ENCODE measurements at regions not wholly inside any gene's neighbourhood (a gene's known extent, or its start where the extent isn't known, plus 50 kb on each side); places are given as distances from the start of the nearest gene placed in this dataset.

GRCh38 chr5:68139611-68140441 lies 75.7 kb upstream of the PIK3R1 start:
- no peak overlapping the region for H2AFZ ChIP-seq (ENCODE audit: low read length, unreplicated experiment)

DNA sequence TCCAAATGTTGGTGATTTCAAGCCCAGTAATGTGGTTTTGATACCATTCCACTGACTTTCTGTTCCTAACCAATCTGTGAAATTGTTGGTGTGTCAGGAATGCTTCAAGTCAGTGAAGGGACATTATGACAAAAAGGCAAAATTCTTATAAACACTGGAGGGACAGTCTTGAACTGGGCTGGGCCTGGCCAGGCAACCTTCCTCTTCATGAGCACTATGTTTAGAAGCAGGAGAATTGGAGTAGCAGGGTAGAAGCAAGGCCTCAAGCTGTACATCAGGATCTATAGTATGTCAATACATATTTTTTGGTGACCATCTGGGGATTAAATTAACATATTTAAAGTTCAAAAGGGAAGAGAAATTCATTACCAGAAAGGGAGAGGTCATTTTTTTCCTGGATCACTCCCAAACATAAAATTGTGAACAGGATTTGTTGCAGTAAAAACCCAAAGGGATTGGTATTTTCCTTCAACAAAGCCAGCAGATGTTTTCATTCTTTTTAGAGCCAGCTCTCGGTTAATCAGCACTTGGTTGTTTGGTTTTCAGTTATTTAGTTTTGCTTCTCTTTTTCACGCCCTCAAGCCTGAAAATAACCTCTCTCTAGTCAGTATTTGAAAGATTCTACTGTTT lies 77.9 kb upstream of the PIK3R1 start:
- H3K4me1 ChIP-seq (ENCODE audit: control insufficient read depth, insufficient read depth, low read length, unreplicated experiment), result peaks cover 10% of the 10 kb centered on the region
- no peak overlapping the region for H3K27ac ChIP-seq (ENCODE audit: low read depth, low read length)
- H3K36me3 ChIP-seq (ENCODE audit: insufficient read depth, low read length), result no peaks in the 10 kb centered on the region
- H3K79me2 ChIP-seq (ENCODE audit: control insufficient read depth, insufficient read depth, low read length, unreplicated experiment), result no peaks in the 10 kb centered on the region
- no peaks in the 10 kb centered on the region for H3K27me3 ChIP-seq (ENCODE audit: insufficient read depth, low read length)
- no peak overlapping the region for H2AFZ ChIP-seq (ENCODE audit: low read length, unreplicated experiment)
- no peak overlapping the region for H3K4me3 ChIP-seq (ENCODE audit: low read depth, low read length)

More at GRCh38 chr5:68139611-68140441, 75.7 kb upstream of the PIK3R1 start:
- Histone ChIP-seq H3K27ac (ENCODE audit: low read depth, low read length) (no peak overlapping the region), H3K79me2 (ENCODE audit: control insufficient read depth, insufficient read depth, low read length, unreplicated experiment) (no peaks in the 10 kb centered on the region), H3K4me3 (ENCODE audit: low read depth, low read length) (no peak overlapping the region), H3K27me3 (ENCODE audit: insufficient read depth, low read length) (no peaks in the 10 kb centered on the region), H3K4me1 (ENCODE audit: control insufficient read depth, insufficient read depth, low read length, unreplicated experiment) (peaks cover 10% of the 10 kb centered on the region), H3K36me3 (ENCODE audit: insufficient read depth, low read length) (no peaks in the 10 kb centered on the region)

DNA sequence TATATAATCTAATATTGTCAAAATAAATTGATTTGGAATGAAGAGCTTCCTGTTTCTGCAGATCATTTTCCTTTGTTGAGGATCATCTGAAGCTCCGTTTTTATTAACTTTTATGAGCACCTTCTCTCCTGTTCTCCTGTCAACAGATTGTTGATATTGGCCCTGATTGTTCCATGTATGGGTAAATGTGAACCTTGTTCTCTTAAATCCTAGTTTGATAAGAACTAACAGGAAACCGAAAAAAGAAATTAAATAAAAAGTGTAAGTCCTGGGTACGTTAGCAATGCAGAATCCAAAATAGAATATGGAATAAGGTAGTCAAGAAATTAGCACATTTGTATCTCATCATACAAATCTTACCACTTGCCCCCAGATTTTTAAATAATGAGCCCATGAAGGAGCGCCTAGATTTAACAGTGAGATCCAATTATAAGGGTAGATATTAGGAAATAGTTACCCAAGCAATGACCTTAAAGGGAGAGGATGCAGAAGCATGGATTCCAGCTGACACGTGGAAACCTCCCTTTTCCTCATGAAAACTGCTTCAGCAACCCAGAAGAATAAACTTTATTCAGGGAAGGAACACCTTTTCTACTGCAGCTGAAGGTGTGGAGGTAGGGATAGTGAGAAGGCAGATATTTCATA lies 80.8 kb upstream of the PIK3R1 start:
- Histone ChIP-seq H3K27me3 (ENCODE audit: insufficient read depth, low read length) (no peaks in the 10 kb centered on the region), H2AFZ (ENCODE audit: low read length, unreplicated experiment) (no peak overlapping the region), H3K36me3 (ENCODE audit: insufficient read depth, low read length) (no peaks in the 10 kb centered on the region), H3K4me3 (ENCODE audit: low read depth, low read length) (no peak overlapping the region), H3K4me1 (ENCODE audit: control insufficient read depth, insufficient read depth, low read length, unreplicated experiment) (no peaks in the 10 kb centered on the region), H3K27ac (ENCODE audit: low read depth, low read length) (no peak overlapping the region), H3K79me2 (ENCODE audit: control insufficient read depth, insufficient read depth, low read length, unreplicated experiment) (no peaks in the 10 kb centered on the region)

DNA sequence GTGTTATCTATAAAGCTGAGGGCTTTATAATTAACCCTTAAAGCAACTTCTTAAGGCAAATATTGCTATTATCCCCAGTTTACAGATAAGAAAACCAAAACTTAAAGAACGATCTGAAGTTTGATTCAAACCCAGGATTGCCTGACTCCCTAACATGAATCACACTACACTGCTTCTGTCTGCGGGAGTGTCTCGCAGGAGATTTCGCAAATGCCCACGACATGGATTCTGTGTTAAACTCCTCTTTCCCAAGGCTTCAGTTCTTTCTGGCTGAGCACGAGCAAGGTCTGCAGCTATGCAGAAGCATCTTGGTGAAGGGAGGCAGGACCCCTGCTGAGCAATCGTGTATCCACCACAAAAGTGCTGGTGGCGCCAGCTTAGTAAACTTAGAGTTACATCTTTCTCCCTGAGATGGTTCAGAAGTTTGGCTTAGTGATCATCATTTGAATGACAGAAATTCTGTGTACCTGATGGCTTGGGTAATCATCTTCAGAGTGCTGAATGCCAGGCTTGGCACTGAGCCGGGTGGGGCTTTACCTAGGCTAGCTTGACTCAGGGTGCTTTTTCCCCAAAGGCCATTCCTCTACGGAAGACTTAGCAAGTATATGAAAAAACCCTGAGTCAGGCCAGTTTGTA lies 81.4 kb upstream of the PIK3R1 start:
- no peaks in the 10 kb centered on the region for H3K27me3 ChIP-seq (ENCODE audit: insufficient read depth, low read length)
- H3K79me2 ChIP-seq (ENCODE audit: control insufficient read depth, insufficient read depth, low read length, unreplicated experiment), result no peaks in the 10 kb centered on the region
- no peak overlapping the region for H2AFZ ChIP-seq (ENCODE audit: low read length, unreplicated experiment)

DNA sequence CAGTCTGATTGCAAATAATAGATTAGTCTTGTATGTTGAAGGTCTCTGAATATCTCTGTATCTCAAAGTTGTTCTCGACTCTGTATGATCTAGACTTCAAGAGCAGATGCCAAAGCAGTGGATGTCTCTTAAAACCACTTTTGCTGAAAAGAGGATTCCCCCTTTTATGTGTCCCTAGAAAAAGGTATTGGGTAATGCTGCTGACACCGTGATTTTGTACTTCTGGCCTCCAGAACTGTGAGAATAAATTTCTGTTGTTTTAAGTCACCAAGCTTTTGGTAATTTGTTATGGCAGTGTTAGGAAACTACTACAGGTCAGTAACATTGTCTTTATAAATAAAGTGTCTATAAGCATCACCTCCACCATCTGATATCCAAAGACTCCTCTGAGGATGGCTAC lies 85.3 kb upstream of the PIK3R1 start:
- H3K27ac ChIP-seq (ENCODE audit: low read depth, low read length), result no peak overlapping the region
- no peaks in the 10 kb centered on the region for H3K36me3 ChIP-seq (ENCODE audit: insufficient read depth, low read length)
- H3K79me2 ChIP-seq (ENCODE audit: control insufficient read depth, insufficient read depth, low read length, unreplicated experiment), result no peaks in the 10 kb centered on the region
- H3K4me1 ChIP-seq (ENCODE audit: control insufficient read depth, insufficient read depth, low read length, unreplicated experiment), result no peaks in the 10 kb centered on the region
- no peaks in the 10 kb centered on the region for H3K27me3 ChIP-seq (ENCODE audit: insufficient read depth, low read length)
- H2AFZ ChIP-seq (ENCODE audit: low read length, unreplicated experiment), result no peak overlapping the region
- no peak overlapping the region for H3K4me3 ChIP-seq (ENCODE audit: low read depth, low read length)

More for the DNA sequence above, 81.4 kb upstream of the PIK3R1 start:
- Histone ChIP-seq H3K27ac (ENCODE audit: low read depth, low read length) (no peak overlapping the region), H3K4me1 (ENCODE audit: control insufficient read depth, insufficient read depth, low read length, unreplicated experiment) (no peaks in the 10 kb centered on the region), H3K4me3 (ENCODE audit: low read depth, low read length) (no peak overlapping the region), H3K36me3 (ENCODE audit: insufficient read depth, low read length) (no peaks in the 10 kb centered on the region)

DNA sequence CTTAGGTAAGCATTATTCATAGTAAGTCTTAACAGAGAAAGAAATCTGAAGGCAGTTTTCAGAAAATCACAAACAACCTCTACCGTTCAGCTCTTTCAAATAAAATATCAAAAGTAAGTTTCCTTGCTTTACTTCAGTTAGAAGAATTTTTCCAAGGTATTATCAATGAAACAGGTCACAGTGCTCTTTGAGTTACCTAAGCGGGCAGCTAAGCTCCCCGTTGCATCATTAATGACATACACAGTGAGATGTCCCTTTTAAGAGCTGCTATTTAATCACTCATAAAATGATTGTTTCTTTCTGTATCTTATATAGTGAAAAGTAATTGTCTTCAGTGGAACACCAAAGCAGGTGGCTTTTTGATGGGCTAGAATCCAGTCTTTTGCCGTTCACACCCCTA lies 86.2 kb upstream of the PIK3R1 start:
- Histone ChIP-seq H3K4me3 (ENCODE audit: low read depth, low read length) (no peak overlapping the region), H3K4me1 (ENCODE audit: control insufficient read depth, insufficient read depth, low read length, unreplicated experiment) (no peaks in the 10 kb centered on the region), H2AFZ (ENCODE audit: low read length, unreplicated experiment) (no peak overlapping the region), H3K79me2 (ENCODE audit: control insufficient read depth, insufficient read depth, low read length, unreplicated experiment) (no peaks in the 10 kb centered on the region), H3K36me3 (ENCODE audit: insufficient read depth, low read length) (no peaks in the 10 kb centered on the region), H3K27ac (ENCODE audit: low read depth, low read length) (no peak overlapping the region), H3K27me3 (ENCODE audit: insufficient read depth, low read length) (no peaks in the 10 kb centered on the region)

GRCh38 chr5:68126886-68127285 lies 88.7 kb upstream of the PIK3R1 start:
- Histone ChIP-seq H3K4me1 (ENCODE audit: control insufficient read depth, insufficient read depth, low read length, unreplicated experiment) (no peaks in the 10 kb centered on the region), H3K27ac (ENCODE audit: low read depth, low read length) (no peak overlapping the region), H3K36me3 (ENCODE audit: insufficient read depth, low read length) (no peaks in the 10 kb centered on the region), H3K4me3 (ENCODE audit: low read depth, low read length) (no peak overlapping the region), H3K27me3 (ENCODE audit: insufficient read depth, low read length) (no peaks in the 10 kb centered on the region), H3K79me2 (ENCODE audit: control insufficient read depth, insufficient read depth, low read length, unreplicated experiment) (no peaks in the 10 kb centered on the region), H2AFZ (ENCODE audit: low read length, unreplicated experiment) (no peak overlapping the region)

DNA sequence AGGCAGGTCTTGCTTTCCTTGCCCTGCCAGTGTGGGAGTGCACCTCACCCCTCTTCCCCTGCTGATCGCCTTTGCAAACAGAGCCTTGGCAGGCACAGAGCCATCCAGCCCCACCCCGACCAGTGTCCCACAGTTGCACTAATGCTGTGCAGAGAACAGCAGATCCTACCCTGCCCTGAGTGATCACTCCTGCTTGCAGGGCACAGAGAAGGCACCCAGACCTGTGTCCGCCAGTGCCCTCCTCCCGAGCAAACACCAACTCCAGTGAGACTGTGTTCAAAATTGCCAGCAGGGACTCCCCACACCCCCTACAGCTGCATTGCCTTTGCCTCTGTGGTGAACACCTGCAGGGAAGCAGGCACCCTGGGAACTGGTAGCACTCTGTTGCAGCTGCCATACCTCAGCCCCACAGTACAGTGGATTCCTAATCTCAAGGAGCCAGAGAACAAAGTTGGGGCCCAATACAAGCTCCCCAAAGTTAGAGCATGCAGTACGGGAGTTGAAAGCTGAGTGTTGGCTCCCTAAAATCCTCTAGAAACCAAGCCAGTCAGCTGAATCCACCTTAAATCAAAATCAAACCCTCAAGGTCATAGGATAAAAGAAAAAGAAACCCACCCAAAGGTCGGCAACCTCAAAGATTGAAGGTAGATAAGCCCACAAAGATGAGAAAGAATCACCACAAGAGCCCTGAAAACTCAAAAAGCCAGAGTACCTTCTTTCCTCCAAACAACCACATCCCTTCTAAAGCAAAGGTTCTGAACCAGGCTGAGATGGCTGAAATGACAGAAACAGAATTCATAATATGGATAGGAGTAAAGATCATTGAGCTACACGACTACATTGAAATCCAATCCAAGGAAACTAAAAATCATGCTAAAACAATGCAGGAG lies 92.9 kb upstream of the PIK3R1 start:
- H3K27me3 ChIP-seq (ENCODE audit: insufficient read depth, low read length), result no peaks in the 10 kb centered on the region
- H3K36me3 ChIP-seq (ENCODE audit: insufficient read depth, low read length), result no peaks in the 10 kb centered on the region
- no peak overlapping the region for H2AFZ ChIP-seq (ENCODE audit: low read length, unreplicated experiment)
- no peak overlapping the region for H3K4me3 ChIP-seq (ENCODE audit: low read depth, low read length)
- H3K79me2 ChIP-seq (ENCODE audit: control insufficient read depth, insufficient read depth, low read length, unreplicated experiment), result no peaks in the 10 kb centered on the region
- no peak overlapping the region for H3K27ac ChIP-seq (ENCODE audit: low read depth, low read length)
- no peaks in the 10 kb centered on the region for H3K4me1 ChIP-seq (ENCODE audit: control insufficient read depth, insufficient read depth, low read length, unreplicated experiment)

GRCh38 chr5:68116868-68117411 lies 98.6 kb upstream of the PIK3R1 start:
- Histone ChIP-seq H3K36me3 (ENCODE audit: insufficient read depth, low read length) (no peaks in the 10 kb centered on the region), H3K4me1 (ENCODE audit: control insufficient read depth, insufficient read depth, low read length, unreplicated experiment) (peaks cover 6% of the 10 kb centered on the region), H3K79me2 (ENCODE audit: control insufficient read depth, insufficient read depth, low read length, unreplicated experiment) (no peaks in the 10 kb centered on the region), H3K27me3 (ENCODE audit: insufficient read depth, low read length) (no peaks in the 10 kb centered on the region), H3K27ac (ENCODE audit: low read depth, low read length) (no peak overlapping the region), H3K4me3 (ENCODE audit: low read depth, low read length) (no peak overlapping the region), H2AFZ (ENCODE audit: low read length, unreplicated experiment) (no peak overlapping the region)

DNA sequence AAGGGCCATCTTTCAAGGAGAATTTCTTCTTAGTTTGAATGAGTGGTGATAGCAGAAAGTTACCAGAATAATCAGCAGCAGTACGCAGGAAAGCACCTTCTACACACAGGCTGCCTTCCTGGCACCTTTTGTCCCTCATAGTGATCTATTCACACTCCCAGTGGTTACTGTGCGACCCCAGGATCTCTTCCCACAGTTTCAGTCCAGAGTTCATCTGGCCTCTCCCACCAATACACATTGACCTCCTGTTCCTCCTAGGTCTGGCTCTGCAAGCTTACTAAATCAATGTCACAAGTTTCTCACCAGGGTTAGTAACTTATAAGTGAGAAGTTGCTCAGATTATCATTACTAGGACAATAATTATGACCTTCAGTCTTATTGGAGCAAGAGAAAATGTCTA lies 99.1 kb upstream of the PIK3R1 start:
- Histone ChIP-seq H3K27ac (ENCODE audit: low read depth, low read length) (no peak overlapping the region), H3K4me3 (ENCODE audit: low read depth, low read length) (no peak overlapping the region), H3K4me1 (ENCODE audit: control insufficient read depth, insufficient read depth, low read length, unreplicated experiment) (peaks cover 6% of the 10 kb centered on the region), H3K27me3 (ENCODE audit: insufficient read depth, low read length) (no peaks in the 10 kb centered on the region), H3K36me3 (ENCODE audit: insufficient read depth, low read length) (no peaks in the 10 kb centered on the region), H2AFZ (ENCODE audit: low read length, unreplicated experiment) (no peak overlapping the region), H3K79me2 (ENCODE audit: control insufficient read depth, insufficient read depth, low read length, unreplicated experiment) (no peaks in the 10 kb centered on the region)
